ENCODE measurements at regions not wholly inside any gene's neighbourhood (a gene's known extent, or its start where the extent isn't known, plus 50 kb on each side); places are given as distances from the start of the nearest gene placed in this dataset.

DNA sequence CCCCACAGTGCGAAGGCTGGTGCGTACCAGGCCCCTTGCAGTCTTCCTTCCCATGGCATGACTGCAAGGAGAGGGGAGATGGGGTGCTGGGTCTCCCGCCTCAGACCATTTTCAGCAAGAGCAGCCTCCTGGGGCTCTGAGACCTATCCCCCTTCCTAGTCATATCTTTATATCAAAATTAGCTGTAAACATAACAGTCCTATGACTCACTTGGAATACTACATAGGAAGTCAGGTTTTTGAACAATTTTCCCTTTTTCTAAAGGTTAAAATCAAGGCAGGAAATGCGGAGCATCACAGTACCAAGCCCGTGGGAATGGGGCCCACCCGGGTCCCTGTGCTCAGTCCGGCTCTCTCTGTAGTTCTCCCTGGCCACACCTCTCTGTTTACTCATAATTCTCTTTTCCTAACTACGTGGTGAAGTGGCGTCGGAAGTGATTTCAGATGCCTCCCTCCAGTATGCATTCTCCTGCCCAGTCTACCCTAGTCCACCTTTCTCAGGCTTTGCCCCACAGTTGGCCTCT, 109.8 kb upstream of the TMEM170B start (continued):
- TF ChIP-seq, protein P1, sequence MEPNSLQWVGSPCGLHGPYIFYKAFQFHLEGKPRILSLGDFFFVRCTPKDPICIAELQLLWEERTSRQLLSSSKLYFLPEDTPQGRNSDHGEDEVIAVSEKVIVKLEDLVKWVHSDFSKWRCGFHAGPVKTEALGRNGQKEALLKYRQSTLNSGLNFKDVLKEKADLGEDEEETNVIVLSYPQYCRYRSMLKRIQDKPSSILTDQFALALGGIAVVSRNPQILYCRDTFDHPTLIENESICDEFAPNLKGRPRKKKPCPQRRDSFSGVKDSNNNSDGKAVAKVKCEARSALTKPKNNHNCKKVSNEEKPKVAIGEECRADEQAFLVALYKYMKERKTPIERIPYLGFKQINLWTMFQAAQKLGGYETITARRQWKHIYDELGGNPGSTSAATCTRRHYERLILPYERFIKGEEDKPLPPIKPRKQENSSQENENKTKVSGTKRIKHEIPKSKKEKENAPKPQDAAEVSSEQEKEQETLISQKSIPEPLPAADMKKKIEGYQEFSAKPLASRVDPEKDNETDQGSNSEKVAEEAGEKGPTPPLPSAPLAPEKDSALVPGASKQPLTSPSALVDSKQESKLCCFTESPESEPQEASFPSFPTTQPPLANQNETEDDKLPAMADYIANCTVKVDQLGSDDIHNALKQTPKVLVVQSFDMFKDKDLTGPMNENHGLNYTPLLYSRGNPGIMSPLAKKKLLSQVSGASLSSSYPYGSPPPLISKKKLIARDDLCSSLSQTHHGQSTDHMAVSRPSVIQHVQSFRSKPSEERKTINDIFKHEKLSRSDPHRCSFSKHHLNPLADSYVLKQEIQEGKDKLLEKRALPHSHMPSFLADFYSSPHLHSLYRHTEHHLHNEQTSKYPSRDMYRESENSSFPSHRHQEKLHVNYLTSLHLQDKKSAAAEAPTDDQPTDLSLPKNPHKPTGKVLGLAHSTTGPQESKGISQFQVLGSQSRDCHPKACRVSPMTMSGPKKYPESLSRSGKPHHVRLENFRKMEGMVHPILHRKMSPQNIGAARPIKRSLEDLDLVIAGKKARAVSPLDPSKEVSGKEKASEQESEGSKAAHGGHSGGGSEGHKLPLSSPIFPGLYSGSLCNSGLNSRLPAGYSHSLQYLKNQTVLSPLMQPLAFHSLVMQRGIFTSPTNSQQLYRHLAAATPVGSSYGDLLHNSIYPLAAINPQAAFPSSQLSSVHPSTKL (CRISPR knock-in tag; IDR thresholded peaks at IDR 0.05) = peak; percentile 32
- TF ChIP-seq MAZ (IDR thresholded peaks at IDR 0.05; ENCODE audit: borderline replicate concordance, low read depth, low read length) (no peak), MAZ (CRISPR knock-in tag; IDR thresholded peaks at IDR 0.05; ENCODE audit: low read depth) (no peak), TBL1XR1 (IDR thresholded peaks at IDR 0.05; ENCODE audit: borderline replicate concordance, low read length, partially characterized antibody) (no peak), EEA1 (CRISPR knock-in tag; IDR thresholded peaks at IDR 0.05; ENCODE audit: borderline replicate concordance) (peak; percentile 4; the same call in 1 of the 2 replicates), FOSL2 (CRISPR knock-in tag; IDR thresholded peaks at IDR 0.05) (peak; percentile 20), SALL1 (CRISPR knock-in tag; IDR thresholded peaks at IDR 0.05) (peak; percentile 37; the same call in 1 of the 2 replicates), WIZ (CRISPR knock-in tag; IDR thresholded peaks at IDR 0.05) (no peak), GABPA (IDR thresholded peaks at IDR 0.05; ENCODE audit: low read depth, low read length) (no peak), GABPA (CRISPR knock-in tag; IDR thresholded peaks at IDR 0.05; ENCODE audit: low read depth) (peak; percentile 64), ESRRA (CRISPR knock-in tag; IDR thresholded peaks at IDR 0.05; ENCODE audit: low read depth) (no peak), ZNF446 (CRISPR knock-in tag; IDR thresholded peaks at IDR 0.05) (no peak), ZNF607 (CRISPR knock-in tag; IDR thresholded peaks at IDR 0.05; ENCODE audit: borderline replicate concordance) (no peak), THAP11 (CRISPR knock-in tag; IDR thresholded peaks at IDR 0.05) (0 out of 2 replicates have a peak, but pooled peaks have one; percentile 4), BHLHE40 (IDR thresholded peaks at IDR 0.05; ENCODE audit: low read length) (no peak), ZFP36L1 (CRISPR knock-in tag; IDR thresholded peaks at IDR 0.05) (0 out of 2 replicates have a peak, but pooled peaks have one; percentile 13), TBX2 (CRISPR knock-in tag; IDR thresholded peaks at IDR 0.05; ENCODE audit: borderline replicate concordance) (peak; percentile 34; the same call in 1 of the 2 replicates), TCF7 (IDR thresholded peaks at IDR 0.05; ENCODE audit: low read depth) (peak; percentile 65), MED1 (CRISPR knock-in tag; IDR thresholded peaks at IDR 0.05) (peak; percentile 43), SP140L (CRISPR knock-in tag; IDR thresholded peaks at IDR 0.05; ENCODE audit: borderline replicate concordance) (no peak), ZSCAN21 (CRISPR knock-in tag; IDR thresholded peaks at IDR 0.05; ENCODE audit: borderline replicate concordance) (0 out of 2 replicates have a peak, but pooled peaks have one; percentile 0), TEAD3 (CRISPR knock-in tag; optimal IDR thresholded peaks at IDR 0.05; ENCODE audit: borderline replicate concordance) (peak; percentile 11), SOX6 (IDR thresholded peaks at IDR 0.05) (no peak), SOX6 (CRISPR knock-in tag; IDR thresholded peaks at IDR 0.05) (peak; percentile 10; the same call in 1 of the 2 replicates)
- TF ChIP-seq, protein P2, sequence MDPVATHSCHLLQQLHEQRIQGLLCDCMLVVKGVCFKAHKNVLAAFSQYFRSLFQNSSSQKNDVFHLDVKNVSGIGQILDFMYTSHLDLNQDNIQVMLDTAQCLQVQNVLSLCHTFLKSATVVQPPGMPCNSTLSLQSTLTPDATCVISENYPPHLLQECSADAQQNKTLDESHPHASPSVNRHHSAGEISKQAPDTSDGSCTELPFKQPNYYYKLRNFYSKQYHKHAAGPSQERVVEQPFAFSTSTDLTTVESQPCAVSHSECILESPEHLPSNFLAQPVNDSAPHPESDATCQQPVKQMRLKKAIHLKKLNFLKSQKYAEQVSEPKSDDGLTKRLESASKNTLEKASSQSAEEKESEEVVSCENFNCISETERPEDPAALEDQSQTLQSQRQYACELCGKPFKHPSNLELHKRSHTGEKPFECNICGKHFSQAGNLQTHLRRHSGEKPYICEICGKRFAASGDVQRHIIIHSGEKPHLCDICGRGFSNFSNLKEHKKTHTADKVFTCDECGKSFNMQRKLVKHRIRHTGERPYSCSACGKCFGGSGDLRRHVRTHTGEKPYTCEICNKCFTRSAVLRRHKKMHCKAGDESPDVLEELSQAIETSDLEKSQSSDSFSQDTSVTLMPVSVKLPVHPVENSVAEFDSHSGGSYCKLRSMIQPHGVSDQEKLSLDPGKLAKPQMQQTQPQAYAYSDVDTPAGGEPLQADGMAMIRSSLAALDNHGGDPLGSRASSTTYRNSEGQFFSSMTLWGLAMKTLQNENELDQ (CRISPR knock-in tag; IDR thresholded peaks at IDR 0.05; ENCODE audit: borderline replicate concordance) = no peak
- TF ChIP-seq, protein P3, sequence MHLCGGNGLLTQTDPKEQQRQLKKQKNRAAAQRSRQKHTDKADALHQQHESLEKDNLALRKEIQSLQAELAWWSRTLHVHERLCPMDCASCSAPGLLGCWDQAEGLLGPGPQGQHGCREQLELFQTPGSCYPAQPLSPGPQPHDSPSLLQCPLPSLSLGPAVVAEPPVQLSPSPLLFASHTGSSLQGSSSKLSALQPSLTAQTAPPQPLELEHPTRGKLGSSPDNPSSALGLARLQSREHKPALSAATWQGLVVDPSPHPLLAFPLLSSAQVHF (CRISPR knock-in tag; IDR thresholded peaks at IDR 0.05) = no peak

All from HepG2 (cell line).